ENCODE measurements at regions not wholly inside any gene's neighbourhood (a gene's known extent, or its start where the extent isn't known, plus 50 kb on each side); places are given as distances from the start of the nearest gene placed in this dataset.

- TF ChIP-seq CTCF (IDR thresholded peaks at IDR 0.05; ENCODE audit: insufficient read depth, low read depth, low read length) (no peak), EZH2 (IDR thresholded peaks at IDR 0.05; ENCODE audit: insufficient read depth, low read length) (no peak)
These were observed 235.5 kb upstream of the MEOX2 start for GRCh38 chr7:15922002-15922401.

Data from astrocyte (in vitro differentiated cells and primary cell).